ENCODE measurements at regions not wholly inside any gene's neighbourhood (a gene's known extent, or its start where the extent isn't known, plus 50 kb on each side); places are given as distances from the start of the nearest gene placed in this dataset.

DNA sequence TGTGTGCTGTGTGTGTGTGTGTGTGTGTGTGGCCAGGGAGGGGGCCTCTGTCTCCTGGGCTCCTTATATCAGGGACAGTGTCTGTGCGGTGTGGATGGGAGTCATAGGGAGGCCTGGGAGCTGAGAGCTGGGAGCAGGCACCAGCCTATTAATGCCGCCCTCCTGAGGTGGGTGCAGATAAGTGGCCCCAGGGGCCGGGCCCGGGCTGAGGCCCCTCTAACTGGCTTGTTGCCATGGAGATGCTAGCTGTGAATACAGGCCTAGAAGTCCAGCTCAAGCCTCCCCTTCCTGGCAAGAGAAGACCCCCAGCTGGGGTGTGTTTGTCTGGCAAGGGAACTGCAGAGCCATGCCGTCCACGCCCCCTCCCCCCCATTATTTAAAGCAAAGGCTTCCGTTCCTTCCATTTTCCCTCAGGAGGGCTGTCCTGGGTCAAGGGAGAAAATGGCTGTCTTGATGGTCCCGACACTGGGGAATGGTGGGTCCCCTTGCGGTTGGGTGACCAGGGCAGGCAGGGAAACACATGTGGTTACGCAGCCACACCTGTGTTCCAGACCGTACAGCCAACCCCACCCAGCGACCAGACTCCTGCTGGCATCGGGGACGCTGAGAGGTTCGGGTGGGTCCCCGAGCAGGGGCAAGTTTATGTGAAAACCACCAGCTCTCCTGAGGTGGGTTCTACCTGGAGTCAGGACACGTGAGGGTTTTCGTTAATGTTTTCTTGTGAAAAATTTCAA lies 141.1 kb downstream of the MRM1 start:
- H3K9me3 Mint-ChIP-seq (ENCODE audit: unreplicated experiment), result peaks cover 3% of the 10 kb centered on the region
- H3K36me3 Mint-ChIP-seq (ENCODE audit: unreplicated experiment), result no peaks in the 10 kb centered on the region
- H3K27me3 Mint-ChIP-seq (ENCODE audit: unreplicated experiment), result peaks cover 13% of the 10 kb centered on the region
- no peak overlapping the region for H3K27ac Mint-ChIP-seq (ENCODE audit: unreplicated experiment)
- no peak overlapping the region for H3K4me3 Mint-ChIP-seq (ENCODE audit: unreplicated experiment)
- TF ChIP-seq CTCF (IDR thresholded peaks at IDR 0.05; ENCODE audit: partially characterized antibody, unreplicated experiment), result no peak
- DNase-seq, result no peak
- peaks cover 3% of the 10 kb centered on the region for H3K4me1 Mint-ChIP-seq (ENCODE audit: low read depth, unreplicated experiment)

DNA sequence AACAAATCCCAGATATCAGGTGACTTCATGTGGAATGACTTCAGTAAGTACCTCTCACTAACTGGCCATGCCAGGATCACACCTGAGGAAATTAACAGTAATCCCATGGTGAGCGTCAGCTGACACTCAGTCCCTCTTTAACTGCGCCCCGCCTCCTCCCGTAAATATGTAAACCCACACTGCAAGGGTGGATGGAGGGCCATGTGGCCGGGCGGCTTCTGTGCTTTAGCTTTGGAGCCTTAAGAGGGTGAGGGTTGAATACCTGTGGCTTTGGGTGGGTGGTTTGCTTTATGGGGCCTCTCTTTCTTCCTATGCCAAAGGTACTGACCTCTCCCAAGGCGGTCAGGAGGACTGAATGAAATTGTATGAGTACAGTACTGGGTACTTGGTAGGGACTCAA lies 141.7 kb downstream of the MRM1 start:
- Mint-ChIP-seq H3K9me3 (ENCODE audit: unreplicated experiment) (peaks cover 3% of the 10 kb centered on the region), H3K4me3 (ENCODE audit: unreplicated experiment) (no peak overlapping the region), H3K4me1 (ENCODE audit: low read depth, unreplicated experiment) (peaks cover 3% of the 10 kb centered on the region), H3K27ac (ENCODE audit: unreplicated experiment) (no peak overlapping the region), H3K36me3 (ENCODE audit: unreplicated experiment) (no peaks in the 10 kb centered on the region), H3K27me3 (ENCODE audit: unreplicated experiment) (peaks cover 13% of the 10 kb centered on the region)
- DNase-seq, result no peak
- no peak for TF ChIP-seq CTCF (IDR thresholded peaks at IDR 0.05; ENCODE audit: partially characterized antibody, unreplicated experiment)

GRCh38 chr17:36746381-36747053 lies 145.1 kb downstream of the MRM1 start:
- Mint-ChIP-seq H3K4me1 (ENCODE audit: low read depth, unreplicated experiment) (no peaks in the 10 kb centered on the region), H3K27me3 (ENCODE audit: unreplicated experiment) (peaks cover 9% of the 10 kb centered on the region), H3K9me3 (ENCODE audit: unreplicated experiment) (peaks cover 2% of the 10 kb centered on the region), H3K27ac (ENCODE audit: unreplicated experiment) (no peak overlapping the region), H3K36me3 (ENCODE audit: unreplicated experiment) (no peaks in the 10 kb centered on the region), H3K4me3 (ENCODE audit: unreplicated experiment) (no peak overlapping the region)
- TF ChIP-seq CTCF (IDR thresholded peaks at IDR 0.05; ENCODE audit: partially characterized antibody, unreplicated experiment), result no peak
- no peak for DNase-seq

GRCh38 chr17:36747861-36748260 lies 146.5 kb downstream of the MRM1 start:
- TF ChIP-seq CTCF (IDR thresholded peaks at IDR 0.05; ENCODE audit: partially characterized antibody, unreplicated experiment), result no peak
- Mint-ChIP-seq H3K27me3 (ENCODE audit: unreplicated experiment) (peaks cover 7% of the 10 kb centered on the region), H3K9me3 (ENCODE audit: unreplicated experiment) (no peaks in the 10 kb centered on the region), H3K36me3 (ENCODE audit: unreplicated experiment) (no peaks in the 10 kb centered on the region), H3K27ac (ENCODE audit: unreplicated experiment) (no peak overlapping the region), H3K4me3 (ENCODE audit: unreplicated experiment) (no peak overlapping the region), H3K4me1 (ENCODE audit: low read depth, unreplicated experiment) (no peaks in the 10 kb centered on the region)
- DNase-seq, result no peak

- no peak overlapping the region for H3K4me3 Mint-ChIP-seq (ENCODE audit: unreplicated experiment)
- H3K9me3 Mint-ChIP-seq (ENCODE audit: unreplicated experiment), result no peaks in the 10 kb centered on the region
- no peak for DNase-seq
- H3K27me3 Mint-ChIP-seq (ENCODE audit: unreplicated experiment), result peaks cover 7% of the 10 kb centered on the region
- H3K4me1 Mint-ChIP-seq (ENCODE audit: low read depth, unreplicated experiment), result no peaks in the 10 kb centered on the region
- H3K36me3 Mint-ChIP-seq (ENCODE audit: unreplicated experiment), result no peaks in the 10 kb centered on the region
- H3K27ac Mint-ChIP-seq (ENCODE audit: unreplicated experiment), result no peak overlapping the region
- no peak for TF ChIP-seq CTCF (IDR thresholded peaks at IDR 0.05; ENCODE audit: partially characterized antibody, unreplicated experiment)
Measured at GRCh38 chr17:36748272-36748671, 146.9 kb downstream of the MRM1 start.

Data from glutamatergic neuron (in vitro differentiated cells).